Testis (tissue), 2 donors: ENCODE measurements at regions not wholly inside any gene's neighbourhood (a gene's known extent, or its start where the extent isn't known, plus 50 kb on each side); places are given as distances from the start of the nearest gene placed in this dataset.

Experiments used
- DNase-seq: peaks from one replicate; pipeline ENCODE4 v3.0.0-alpha.2; 2019
- H3K27ac ChIP-seq, 2 donors: fragments of 200-600 bp; sonication (generic); one replicate each; pipeline ENCODE4 v1.5.1; 2019
- H3K27me3 ChIP-seq: fragments of 200-600 bp; sonication (generic); one replicate; pipeline ENCODE4 v1.5.1; 2019
- H3K36me3 ChIP-seq: fragments of 200-600 bp; sonication (generic); one replicate; pipeline ENCODE4 v1.5.1; 2017; ENCODE audit warnings: low read depth; ENCODE audit errors: missing control alignments
- H3K4me1 ChIP-seq: fragments of 200-600 bp; sonication (generic); one replicate; pipeline ENCODE4 v1.5.1; 2019
- H3K4me3 ChIP-seq, 2 donors: fragments of 200-600 bp; sonication (generic); one replicate each; pipeline ENCODE4 v1.5.1; 2017 to 2019
- H3K9me3 ChIP-seq: fragments of 200-600 bp; sonication (generic); one replicate; pipeline ENCODE4 v1.5.1; 2017
- CTCF ChIP-seq, 3 experiments: fragments of 450-650 bp in 2 of 3; fragments of 200-600 bp in 1 of 3; sonication (generic) in 1 of 3; IDR thresholded peaks; one replicate each; pipeline ENCODE4 v1.5.1; 2016 to 2019; ENCODE audit warnings: antibody characterized with exemption in 3 of 3, mild to moderate bottlenecking in 2 of 3, moderate library complexity in 1 of 3
- POLR2A ChIP-seq: fragments of 450-650 bp; IDR thresholded peaks from one replicate; pipeline ENCODE4 v1.6.1; 2017; ENCODE audit warnings: antibody characterized with exemption, mild to moderate bottlenecking, moderate library complexity
- WGBS, 2 donors: methylation state at CpG; one replicate each; pipeline ENCODE4 v1.1.5; 2018; 5-methylcytosine and 5-hydroxymethylcytosine counted together
- intact Hi-C: fragments of 100-400 bp; cut with DNase I; formaldehyde crosslinking; loops from one replicate; pipeline ENCODE4 v1.15.1; 2023; ENCODE audit warnings: low total_unique reads

GRCh38 chrX:39158801-39159657, 357.8 kb downstream of the MID1IP1 start:
- no peaks in the 10 kb centered on the region for H3K4me1 ChIP-seq
- intact Hi-C loops, result no loop called here
- H3K36me3 ChIP-seq, result no peaks in the 10 kb centered on the region
- no peak for DNase-seq
- no peak overlapping the region for H3K4me3 ChIP-seq
- H3K27me3 ChIP-seq, result no peaks in the 10 kb centered on the region
- TF ChIP-seq CTCF (IDR thresholded peaks at IDR 0.05) (no peak), POLR2A (no peak)
- WGBS, 2 donors, result 71 to 76% methylated on average over 11 of the region's 11 CpGs
- H3K27ac ChIP-seq, result no peak overlapping the region
- no peaks in the 10 kb centered on the region for H3K9me3 ChIP-seq

GRCh38 chrX:39159921-39160507, 358.8 kb downstream of the MID1IP1 start:
- H3K4me3 ChIP-seq, result no peak overlapping the region
- no peak overlapping the region for H3K27ac ChIP-seq
- TF ChIP-seq POLR2A (no peak), CTCF (IDR thresholded peaks at IDR 0.05) (no peak)
- WGBS, 2 donors, result 85 to 89% methylated on average over 3 to 4 of the region's 4 CpGs
- DNase-seq, result no peak
- no peaks in the 10 kb centered on the region for H3K9me3 ChIP-seq
- H3K27me3 ChIP-seq, result no peaks in the 10 kb centered on the region
- intact Hi-C loops, result no loop called here
- no peaks in the 10 kb centered on the region for H3K4me1 ChIP-seq
- no peaks in the 10 kb centered on the region for H3K36me3 ChIP-seq

GRCh38 chrX:39161611-39162255, 360.5 kb downstream of the MID1IP1 start:
- intact Hi-C loops, result no loop called here
- TF ChIP-seq CTCF (IDR thresholded peaks at IDR 0.05) (no peak), POLR2A (no peak)
- no peaks in the 10 kb centered on the region for H3K4me1 ChIP-seq
- no peak overlapping the region for H3K4me3 ChIP-seq
- H3K9me3 ChIP-seq, result no peaks in the 10 kb centered on the region
- 77 to 86% methylated on average over 3 of the region's 3 CpGs for WGBS, 2 donors
- no peak overlapping the region for H3K27ac ChIP-seq
- no peaks in the 10 kb centered on the region for H3K36me3 ChIP-seq
- no peaks in the 10 kb centered on the region for H3K27me3 ChIP-seq
- DNase-seq, result no peak

GRCh38 chrX:39162322-39162735, 361.1 kb downstream of the MID1IP1 start:
- intact Hi-C loops, result no loop called here
- Histone ChIP-seq H3K36me3 (no peaks in the 10 kb centered on the region), H3K27ac (no peak overlapping the region), H3K27me3 (no peaks in the 10 kb centered on the region), H3K4me1 (no peaks in the 10 kb centered on the region), H3K4me3 (peak overlapping the region in 1 of 2 donors; percentile 20), H3K9me3 (no peaks in the 10 kb centered on the region)
- 28 to 36% methylated on average over 5 to 18 of the region's 29 CpGs for WGBS, 2 donors
- peak; percentile 38 for DNase-seq
- no peak for TF ChIP-seq POLR2A
- no peak for TF ChIP-seq CTCF (IDR thresholded peaks at IDR 0.05)
